ENCODE measurements at regions not wholly inside any gene's neighbourhood (a gene's known extent, or its start where the extent isn't known, plus 50 kb on each side); places are given as distances from the start of the nearest gene placed in this dataset.

GRCh38 chr18:79600141-79600540, 79.5 kb upstream of the CTDP1 start:
- 89% methylated on average over 5 of the region's 6 CpGs for WGBS (ENCODE audit: insufficient coverage)
- Histone ChIP-seq H3K27ac (ENCODE audit: low read depth in 1 of 2, low read length in 2 of 2) (no peak overlapping the region), H3K9ac (ENCODE audit: insufficient read depth, low read length, poor library complexity, severe bottlenecking) (no peak overlapping the region), H3K36me3 (replicated peaks in 1 of 2; ENCODE audit: control insufficient read depth in 1 of 2, insufficient read depth in 2 of 2, low read length in 2 of 2) (no peaks in the 10 kb centered on the region), H3K4me2 (replicated peaks; ENCODE audit: extremely low read depth, low read length, poor library complexity, severe bottlenecking) (no peak overlapping the region), H3K79me2 (ENCODE audit: insufficient read depth, low read length) (no peaks in the 10 kb centered on the region), H3K9me3 (replicated peaks in 1 of 2; ENCODE audit: control insufficient read depth in 1 of 2, insufficient read depth in 1 of 2, low read length in 2 of 2) (no peaks in the 10 kb centered on the region), H2AFZ (ENCODE audit: insufficient read depth, low read depth, low read length, poor library complexity, severe bottlenecking) (no peak overlapping the region), H3K4me1 (ENCODE audit: control insufficient read depth in 1 of 2, insufficient read depth in 2 of 2, low read length in 2 of 2) (no peaks in the 10 kb centered on the region), H3K4me3 (replicated peaks in 1 of 3; ENCODE audit: low read depth in 2 of 3, low read length in 3 of 3) (no peak overlapping the region), H4K20me1 (ENCODE audit: insufficient read depth, low read length) (no peaks in the 10 kb centered on the region), H3K27me3 (ENCODE audit: control insufficient read depth in 2 of 2, insufficient read depth in 2 of 2, low read length in 2 of 2) (no peaks in the 10 kb centered on the region)
- no peak for TF ChIP-seq CTCF (IDR thresholded peaks at IDR 0.05)
- peaks cover 5 to 7% (median 5%) of the 10 kb centered on the region in 3 donors for H3K27me3 Mint-ChIP-seq (ENCODE audit: low read depth in 3 of 3)
- peaks cover 0 to 3% (median 0%) of the 10 kb centered on the region in 7 donors for H3K9me3 Mint-ChIP-seq
- H3K4me3 Mint-ChIP-seq = no peak overlapping the region
- DNase-seq = no peak
- no peaks in the 10 kb centered on the region for H3K4me1 Mint-ChIP-seq
- intact Hi-C loops (cut with micrococcal nuclease) = no loop called here
- H3K27ac Mint-ChIP-seq = no peak overlapping the region
- no peaks in the 10 kb centered on the region for H3K36me3 Mint-ChIP-seq

GRCh38 chr18:79600596-79600995, 79.0 kb upstream of the CTDP1 start:
- H3K27me3 Mint-ChIP-seq (ENCODE audit: low read depth in 3 of 3) = peaks cover 5 to 7% (median 5%) of the 10 kb centered on the region in 3 donors

More at GRCh38 chr18:79600596-79600995, 79.0 kb upstream of the CTDP1 start:
- H4K20me1 ChIP-seq (ENCODE audit: insufficient read depth, low read length) = no peaks in the 10 kb centered on the region
- H3K79me2 ChIP-seq (ENCODE audit: insufficient read depth, low read length) = no peaks in the 10 kb centered on the region
- no peak overlapping the region for H3K27ac ChIP-seq (ENCODE audit: low read depth in 1 of 2, low read length in 2 of 2)
- H3K4me1 Mint-ChIP-seq = no peaks in the 10 kb centered on the region
- no peak overlapping the region for H3K9ac ChIP-seq (ENCODE audit: insufficient read depth, low read length, poor library complexity, severe bottlenecking)
- no peak overlapping the region for H3K4me3 Mint-ChIP-seq
- no peak overlapping the region for H2AFZ ChIP-seq (ENCODE audit: insufficient read depth, low read depth, low read length, poor library complexity, severe bottlenecking)
- intact Hi-C loops (cut with micrococcal nuclease) = no loop called here
- no peak overlapping the region for H3K27ac Mint-ChIP-seq
- no peaks in the 10 kb centered on the region for H3K36me3 Mint-ChIP-seq
- no peak for DNase-seq
- H3K36me3 ChIP-seq (replicated peaks in 1 of 2; ENCODE audit: control insufficient read depth in 1 of 2, insufficient read depth in 2 of 2, low read length in 2 of 2) = no peaks in the 10 kb centered on the region
- H3K9me3 Mint-ChIP-seq = peaks cover 0 to 3% (median 0%) of the 10 kb centered on the region in 7 donors
- H3K4me2 ChIP-seq (replicated peaks; ENCODE audit: extremely low read depth, low read length, poor library complexity, severe bottlenecking) = no peak overlapping the region
- no peak overlapping the region for H3K4me3 ChIP-seq (replicated peaks in 1 of 3; ENCODE audit: low read depth in 2 of 3, low read length in 3 of 3)
- H3K4me1 ChIP-seq (ENCODE audit: control insufficient read depth in 1 of 2, insufficient read depth in 2 of 2, low read length in 2 of 2) = no peaks in the 10 kb centered on the region
- no peak for TF ChIP-seq CTCF (IDR thresholded peaks at IDR 0.05)
- no peaks in the 10 kb centered on the region for H3K27me3 ChIP-seq (ENCODE audit: control insufficient read depth in 2 of 2, insufficient read depth in 2 of 2, low read length in 2 of 2)
- H3K9me3 ChIP-seq (replicated peaks in 1 of 2; ENCODE audit: control insufficient read depth in 1 of 2, insufficient read depth in 1 of 2, low read length in 2 of 2) = no peaks in the 10 kb centered on the region
- 73% methylated on average over 2 of the region's 2 CpGs for WGBS (ENCODE audit: insufficient coverage)

All from CD14-positive monocyte (primary cell).